Fibroblast of pulmonary artery (primary cell): ENCODE measurements at regions not wholly inside any gene's neighbourhood (a gene's known extent, or its start where the extent isn't known, plus 50 kb on each side); places are given as distances from the start of the nearest gene placed in this dataset.

Experiments used
- DNase-seq: peaks from one replicate; pipeline ENCODE4 v3.0.0-alpha.2; 2010; ENCODE audit warnings: low read depth
- H3K4me3 ChIP-seq: replicated peaks from 2 replicates; pipeline ENCODE4 v1.5.1; 2011; ENCODE audit warnings: low read depth, mild to moderate bottlenecking, control low read depth, low read length, moderate library complexity
- TF ChIP-seq, protein P1 (sequence below): IDR thresholded peaks from 2 replicates; pipeline ENCODE4 v1.5.1; 2011; ENCODE audit warnings: mild to moderate bottlenecking, control low read depth, low read length, inconsistent platforms; ENCODE audit errors: missing control alignments

DNA sequence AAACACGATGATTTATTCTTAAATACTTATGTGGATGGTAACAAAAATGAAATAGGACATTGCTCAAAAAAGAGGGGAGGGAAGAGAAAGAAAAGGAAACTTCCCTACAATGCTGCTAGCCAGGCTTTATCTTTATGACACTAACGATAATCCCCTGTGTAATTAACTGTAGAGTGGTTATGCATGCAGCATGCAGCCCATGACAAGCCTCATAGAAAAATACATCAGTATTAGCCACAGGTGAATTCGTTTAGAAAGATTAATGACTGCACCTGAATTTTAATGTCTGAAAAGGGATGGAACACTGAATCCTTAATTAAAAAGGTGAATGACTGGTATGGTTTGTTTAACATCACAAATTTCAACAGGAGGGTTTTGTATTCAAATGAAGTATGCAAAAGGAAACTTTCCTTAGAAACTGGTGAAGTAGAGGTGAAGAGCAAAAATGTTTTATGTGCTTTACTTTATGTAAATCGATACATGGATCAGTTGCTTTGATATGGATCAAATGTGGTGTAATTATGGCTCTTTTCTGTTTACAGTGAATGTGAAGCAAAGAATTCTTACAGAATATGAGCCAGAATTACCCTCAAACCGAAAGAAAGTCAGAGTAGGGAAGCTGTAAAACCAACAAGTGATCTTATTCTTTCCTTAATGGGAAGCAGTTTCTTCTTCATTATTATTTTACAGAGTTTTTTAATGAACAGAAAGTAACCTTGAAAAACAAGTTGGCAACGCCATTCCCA lies 569.6 kb upstream of the ADGRL2 start:
- TF ChIP-seq, protein P1, sequence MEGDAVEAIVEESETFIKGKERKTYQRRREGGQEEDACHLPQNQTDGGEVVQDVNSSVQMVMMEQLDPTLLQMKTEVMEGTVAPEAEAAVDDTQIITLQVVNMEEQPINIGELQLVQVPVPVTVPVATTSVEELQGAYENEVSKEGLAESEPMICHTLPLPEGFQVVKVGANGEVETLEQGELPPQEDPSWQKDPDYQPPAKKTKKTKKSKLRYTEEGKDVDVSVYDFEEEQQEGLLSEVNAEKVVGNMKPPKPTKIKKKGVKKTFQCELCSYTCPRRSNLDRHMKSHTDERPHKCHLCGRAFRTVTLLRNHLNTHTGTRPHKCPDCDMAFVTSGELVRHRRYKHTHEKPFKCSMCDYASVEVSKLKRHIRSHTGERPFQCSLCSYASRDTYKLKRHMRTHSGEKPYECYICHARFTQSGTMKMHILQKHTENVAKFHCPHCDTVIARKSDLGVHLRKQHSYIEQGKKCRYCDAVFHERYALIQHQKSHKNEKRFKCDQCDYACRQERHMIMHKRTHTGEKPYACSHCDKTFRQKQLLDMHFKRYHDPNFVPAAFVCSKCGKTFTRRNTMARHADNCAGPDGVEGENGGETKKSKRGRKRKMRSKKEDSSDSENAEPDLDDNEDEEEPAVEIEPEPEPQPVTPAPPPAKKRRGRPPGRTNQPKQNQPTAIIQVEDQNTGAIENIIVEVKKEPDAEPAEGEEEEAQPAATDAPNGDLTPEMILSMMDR = no peak
- H3K4me3 ChIP-seq = no peak overlapping the region
- DNase-seq = no peak

DNA sequence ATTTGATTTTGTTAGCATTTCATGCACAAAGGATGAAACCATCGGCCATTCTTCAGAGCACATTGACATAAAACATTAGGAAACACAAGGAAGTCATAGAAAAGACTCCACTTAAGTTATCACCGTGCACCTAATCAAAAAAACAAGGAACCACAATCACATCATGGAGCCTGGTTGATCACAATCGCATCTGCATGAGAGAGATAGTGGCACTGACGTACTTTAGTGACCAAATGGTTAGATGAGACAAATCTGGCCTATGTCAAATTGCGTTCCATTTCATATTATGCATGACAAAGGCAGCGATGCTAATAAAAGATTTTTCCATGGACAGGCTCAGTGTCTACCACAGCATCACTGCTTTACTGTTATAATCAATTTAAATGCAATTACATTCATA lies 571.8 kb upstream of the ADGRL2 start:
- DNase-seq = no peak
- H3K4me3 ChIP-seq = no peak overlapping the region
- TF ChIP-seq, protein P1 = no peak

DNA sequence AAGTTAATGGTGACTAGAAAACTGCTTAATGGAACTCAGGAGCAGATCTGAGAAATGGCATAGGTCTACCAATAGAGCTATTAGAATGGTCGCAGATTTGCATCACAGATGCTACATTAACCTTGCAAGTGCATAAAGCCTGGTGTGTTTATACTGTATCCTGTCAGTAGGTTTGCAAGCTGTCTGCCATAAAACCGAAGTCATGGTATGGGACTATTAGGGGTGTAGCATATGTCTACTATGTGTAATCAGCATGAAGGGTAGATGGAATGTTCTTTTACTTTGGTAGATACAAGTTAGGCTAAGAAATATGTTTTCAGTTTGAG lies 574.2 kb upstream of the ADGRL2 start:
- no peak overlapping the region for H3K4me3 ChIP-seq
- no peak for DNase-seq
- TF ChIP-seq, protein P1 = no peak

DNA sequence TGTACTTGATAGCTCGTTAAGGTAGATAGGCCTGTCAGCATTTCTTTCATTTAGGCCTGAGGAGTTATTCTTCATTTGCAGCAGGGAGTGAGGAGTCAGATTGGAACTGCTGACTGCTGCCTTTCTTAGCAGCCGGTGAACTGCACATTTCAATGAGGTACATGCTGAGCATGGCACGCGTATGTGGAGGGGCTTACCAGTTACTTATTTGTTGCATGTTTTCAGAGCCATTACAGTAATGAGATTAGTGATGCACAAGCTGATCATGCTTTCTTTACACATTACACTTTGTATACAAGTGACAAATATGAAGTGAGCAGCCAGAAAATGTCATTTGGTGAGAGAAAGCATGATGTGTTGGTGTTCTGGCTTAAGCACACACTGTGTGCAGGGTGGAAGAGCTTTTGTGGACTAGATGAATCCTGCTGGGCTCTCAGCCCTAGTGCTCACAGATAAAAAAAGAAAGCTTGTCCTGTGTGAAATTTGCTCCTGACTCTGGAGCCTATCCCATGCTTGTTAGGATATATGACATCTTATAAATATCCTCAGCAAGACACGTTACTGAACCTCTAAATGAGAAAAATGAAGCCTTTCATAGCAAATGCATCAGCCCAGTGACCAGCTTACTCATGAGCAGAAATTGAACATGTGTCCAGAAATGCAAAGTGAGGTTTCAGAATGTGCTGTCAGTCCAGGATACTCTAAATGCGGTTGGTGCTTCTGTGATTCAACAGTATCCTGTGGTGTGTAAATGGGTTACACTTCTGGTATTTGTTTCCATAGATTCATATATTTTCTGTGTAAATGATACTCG lies 574.7 kb upstream of the ADGRL2 start:
- no peak overlapping the region for H3K4me3 ChIP-seq
- no peak for DNase-seq
- TF ChIP-seq, protein P1 = no peak

DNA sequence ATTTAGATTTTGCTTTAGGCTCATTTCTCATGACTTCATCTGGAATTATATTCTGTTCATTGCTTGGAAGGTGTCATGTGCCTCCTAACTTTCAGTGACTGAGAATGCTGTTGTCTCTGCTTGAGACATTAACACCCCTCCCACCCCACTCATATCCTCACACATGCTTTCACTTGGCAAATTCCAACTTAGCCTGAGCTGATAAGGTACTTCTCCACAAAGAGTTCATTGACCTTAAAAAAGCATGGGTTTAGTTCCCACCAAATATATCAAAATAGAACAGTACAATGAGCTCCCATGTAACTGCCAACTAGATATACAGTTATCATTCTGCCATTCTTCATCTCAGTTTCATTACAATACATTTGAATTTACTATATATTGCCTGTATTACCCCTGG lies 576.5 kb upstream of the ADGRL2 start:
- TF ChIP-seq, protein P1 = no peak
- H3K4me3 ChIP-seq = no peak overlapping the region
- DNase-seq = no peak

DNA sequence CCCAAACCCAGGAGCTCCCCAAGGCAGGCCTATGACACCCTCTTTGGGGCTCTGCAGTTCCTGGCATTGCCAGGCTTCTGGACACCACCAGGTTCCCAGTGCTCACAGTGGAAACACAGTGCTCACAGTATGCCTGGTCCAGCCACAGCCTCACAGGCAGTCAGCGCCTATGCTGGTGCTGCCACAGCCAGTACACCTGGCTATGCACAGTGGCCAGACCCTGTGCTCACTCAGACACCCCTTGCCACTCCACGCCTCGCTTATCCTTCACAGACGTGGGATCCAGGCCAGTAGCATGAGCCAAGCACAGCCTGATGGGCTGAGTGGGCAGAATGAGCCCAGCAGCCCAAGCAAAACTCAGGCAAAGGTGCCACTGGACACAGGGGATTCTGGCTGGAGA lies 579.2 kb upstream of the ADGRL2 start:
- no peak overlapping the region for H3K4me3 ChIP-seq
- no peak for DNase-seq
- TF ChIP-seq, protein P1 = no peak

DNA sequence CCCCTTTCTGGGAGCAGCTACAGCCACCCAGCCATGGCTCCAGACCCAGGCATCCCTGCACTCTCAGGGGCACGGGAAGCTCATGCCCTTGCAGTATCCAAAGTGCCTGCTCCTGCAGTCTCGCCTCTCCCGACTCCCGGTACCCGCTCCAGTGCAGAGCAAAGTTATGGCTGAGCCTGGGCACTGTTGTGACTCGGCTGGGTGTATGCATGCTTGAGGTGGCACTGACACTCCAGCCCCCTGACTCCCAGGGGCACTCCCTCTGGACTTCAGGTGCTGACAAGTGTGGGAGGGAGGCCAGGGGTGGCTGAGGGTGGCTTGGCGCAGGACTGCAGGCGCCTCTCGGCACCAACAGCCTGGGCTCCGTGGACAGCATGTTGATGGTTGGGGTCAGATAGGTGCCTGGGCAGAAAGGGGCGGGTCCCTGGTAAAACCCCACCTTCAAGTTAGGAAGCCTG lies 580.1 kb upstream of the ADGRL2 start:
- TF ChIP-seq, protein P1 = no peak
- DNase-seq = no peak
- no peak overlapping the region for H3K4me3 ChIP-seq
